Stimulated activated CD8-positive, alpha-beta memory T cell treated with anti-CD3 and anti-CD28 coated beads, Interleukin-4, amount 100 ng/mL, for 48 hours (primary cell): ENCODE measurements at regions not wholly inside any gene's neighbourhood (a gene's known extent, or its start where the extent isn't known, plus 50 kb on each side); places are given as distances from the start of the nearest gene placed in this dataset.
"Not testable (repeated sequence)": the region's sequence is repeated elsewhere in the genome, so short reads cannot be mapped to it uniquely, and the experiment has no call there.

Source experiments
- DNase-seq: peaks from one replicate; pipeline ENCODE4 v3.0.0-alpha.2; 2020

DNA sequence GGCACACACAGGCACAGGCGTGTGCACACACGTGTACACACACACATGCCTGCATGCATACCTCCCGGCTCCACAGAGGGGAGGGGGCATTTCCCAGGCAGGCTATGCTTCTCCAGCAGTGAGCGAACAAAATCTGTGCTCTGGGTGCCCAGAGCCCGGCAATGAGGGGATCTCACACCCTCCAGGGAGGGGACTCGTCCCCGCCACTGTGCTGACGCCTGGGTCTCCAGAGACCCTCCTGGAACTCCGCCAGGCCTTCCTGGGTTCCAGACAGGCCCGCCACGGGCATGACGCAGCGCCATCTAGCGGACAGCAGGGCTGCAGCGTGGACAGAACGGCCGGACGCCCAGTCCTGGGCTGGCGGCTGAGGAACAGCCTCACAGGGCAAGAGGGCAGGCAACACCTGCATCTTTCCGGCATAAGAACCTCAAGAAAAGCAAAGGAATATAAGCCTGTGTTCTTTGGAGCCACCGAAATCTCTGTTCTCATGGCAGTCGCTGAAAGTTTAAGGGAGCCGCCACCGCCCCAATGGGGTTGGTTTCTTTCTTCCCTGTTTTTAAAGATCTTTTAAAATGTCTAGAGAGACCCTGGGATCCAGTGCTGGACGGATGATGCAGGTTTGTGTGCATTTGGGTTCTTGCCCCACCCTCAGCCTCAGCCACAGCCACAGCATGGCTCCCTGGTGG, 135.6 kb upstream of the PPP1R26 start:
- DNase-seq = peak; percentile 81

DNA sequence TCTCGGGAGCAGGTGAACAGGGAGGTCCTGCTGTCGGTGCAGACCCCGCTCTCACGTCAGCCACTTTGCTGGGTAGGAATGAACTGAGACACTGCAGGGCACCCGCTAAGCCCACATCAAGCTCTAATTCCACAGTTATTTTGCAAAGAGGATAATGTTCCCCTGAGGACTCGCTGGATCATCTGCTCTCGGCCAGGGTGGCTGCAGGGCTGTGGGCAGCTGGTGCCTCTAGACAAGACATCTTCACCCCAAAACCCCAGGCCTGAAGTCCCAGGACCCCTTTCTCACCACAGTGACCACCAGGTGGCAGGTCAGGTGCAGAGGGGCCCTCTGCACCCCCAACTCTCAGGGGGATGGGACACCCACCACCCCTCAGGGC, 135.1 kb upstream of the PPP1R26 start:
- DNase-seq = no peak

DNA sequence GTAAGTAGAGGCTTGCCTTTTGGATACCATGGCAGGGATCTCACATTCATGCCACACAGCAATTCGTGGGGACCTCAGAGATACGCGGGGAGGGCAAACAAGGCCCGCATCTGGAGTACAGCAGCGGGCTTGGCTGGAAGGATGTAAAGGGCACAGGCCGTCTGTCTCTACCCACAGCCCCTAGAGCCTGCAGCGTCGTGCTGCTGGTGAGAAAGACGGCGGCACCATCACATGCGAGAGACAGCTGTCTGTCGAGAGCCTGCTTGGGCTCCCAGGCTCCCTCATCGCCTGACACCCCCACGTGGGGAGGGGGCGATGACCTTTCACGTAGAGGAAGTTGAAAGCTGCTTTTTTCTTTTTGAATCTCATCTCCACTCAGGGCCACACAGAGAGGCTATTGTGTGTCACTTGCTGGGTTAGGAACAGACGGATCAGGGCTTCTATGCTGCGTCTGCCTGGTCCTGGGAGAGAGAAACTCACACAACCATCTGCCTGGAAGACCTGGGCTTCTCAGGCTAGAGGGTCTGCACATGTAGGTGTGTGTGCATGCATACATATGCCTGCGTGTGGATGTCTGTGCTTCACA, 134.6 kb upstream of the PPP1R26 start:
- no peak for DNase-seq

DNA sequence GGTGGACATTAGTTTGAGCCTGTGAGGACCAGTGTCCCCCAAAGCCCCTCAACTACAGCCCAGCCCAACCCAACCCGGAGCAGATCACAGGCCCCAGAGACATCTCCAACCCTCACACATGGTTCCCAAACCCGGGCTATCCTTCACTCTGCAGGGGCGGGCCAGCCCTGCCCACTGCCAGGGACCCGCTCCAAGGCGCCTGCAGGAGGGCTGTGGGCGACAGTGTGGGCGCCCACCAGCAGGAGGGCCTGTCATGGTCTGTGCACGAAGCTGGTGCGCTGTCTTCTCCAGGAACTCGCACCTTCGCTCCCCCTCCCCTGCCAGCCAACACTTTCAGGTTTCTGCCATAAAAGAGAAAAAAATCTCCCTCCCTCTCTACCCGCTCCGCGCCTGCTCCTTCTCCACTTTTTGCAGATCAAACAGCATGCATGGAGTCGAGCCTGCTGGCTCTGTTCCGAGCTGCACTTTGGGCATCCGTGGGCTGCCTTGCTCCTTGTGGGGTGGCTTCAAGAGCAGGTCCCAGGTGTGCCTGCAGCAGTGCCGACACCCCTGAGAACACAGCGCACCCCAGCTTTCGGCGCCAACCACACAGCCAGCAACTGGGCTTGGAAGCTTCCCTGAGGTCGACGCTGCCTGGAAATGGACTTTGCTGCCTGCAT, 133.7 kb upstream of the PPP1R26 start:
- DNase-seq = no peak

DNA sequence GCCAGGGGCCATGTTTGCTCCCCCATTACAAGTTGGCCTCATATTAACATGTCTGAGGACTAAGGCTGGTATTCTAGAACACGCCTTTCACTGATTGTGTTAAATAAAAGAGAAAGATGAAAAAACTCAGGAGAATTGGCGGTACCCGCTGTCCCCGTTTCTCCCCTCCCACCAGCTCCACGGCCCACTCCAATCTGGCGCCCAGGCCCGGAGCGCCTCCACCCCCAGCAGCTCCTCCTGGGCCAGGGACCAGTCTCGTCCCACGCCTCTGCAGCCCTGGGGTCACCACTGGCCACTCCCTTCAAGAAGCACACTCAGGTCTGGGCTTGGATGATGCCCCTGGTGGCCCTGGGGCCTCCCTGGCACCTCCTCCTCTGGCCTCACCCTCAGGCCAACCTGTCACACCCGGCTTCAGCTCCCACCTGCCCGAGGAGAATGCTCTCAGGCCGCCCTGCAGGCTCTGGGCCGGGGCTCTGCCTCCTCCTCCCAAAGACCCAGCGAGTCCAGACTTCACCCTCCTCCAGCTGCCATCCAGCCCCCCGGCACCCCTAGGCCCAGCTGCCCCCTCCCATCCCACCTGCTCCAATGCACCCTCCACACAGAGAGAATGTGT, 133.0 kb upstream of the PPP1R26 start:
- DNase-seq = no peak

DNA sequence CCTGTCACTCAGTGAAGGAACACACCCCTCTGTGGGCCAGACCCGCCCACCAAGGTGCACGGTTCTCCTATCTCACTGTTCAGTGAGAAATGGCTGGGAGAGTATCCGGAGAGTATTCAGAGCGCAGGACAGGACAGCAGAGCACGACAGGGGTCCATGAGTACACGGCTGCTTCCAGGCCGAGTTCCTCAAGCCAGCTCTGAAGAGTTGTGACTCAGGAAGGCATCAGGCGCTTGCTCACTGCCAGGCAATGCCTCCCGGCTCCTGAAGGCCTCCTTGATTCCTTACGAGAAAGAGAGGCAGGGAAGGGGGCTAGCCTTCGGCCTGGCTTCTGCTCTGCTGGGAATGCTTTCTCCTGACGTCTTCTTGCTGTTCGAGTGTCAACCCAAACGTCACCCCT, 132.1 kb upstream of the PPP1R26 start:
- no peak for DNase-seq

DNA sequence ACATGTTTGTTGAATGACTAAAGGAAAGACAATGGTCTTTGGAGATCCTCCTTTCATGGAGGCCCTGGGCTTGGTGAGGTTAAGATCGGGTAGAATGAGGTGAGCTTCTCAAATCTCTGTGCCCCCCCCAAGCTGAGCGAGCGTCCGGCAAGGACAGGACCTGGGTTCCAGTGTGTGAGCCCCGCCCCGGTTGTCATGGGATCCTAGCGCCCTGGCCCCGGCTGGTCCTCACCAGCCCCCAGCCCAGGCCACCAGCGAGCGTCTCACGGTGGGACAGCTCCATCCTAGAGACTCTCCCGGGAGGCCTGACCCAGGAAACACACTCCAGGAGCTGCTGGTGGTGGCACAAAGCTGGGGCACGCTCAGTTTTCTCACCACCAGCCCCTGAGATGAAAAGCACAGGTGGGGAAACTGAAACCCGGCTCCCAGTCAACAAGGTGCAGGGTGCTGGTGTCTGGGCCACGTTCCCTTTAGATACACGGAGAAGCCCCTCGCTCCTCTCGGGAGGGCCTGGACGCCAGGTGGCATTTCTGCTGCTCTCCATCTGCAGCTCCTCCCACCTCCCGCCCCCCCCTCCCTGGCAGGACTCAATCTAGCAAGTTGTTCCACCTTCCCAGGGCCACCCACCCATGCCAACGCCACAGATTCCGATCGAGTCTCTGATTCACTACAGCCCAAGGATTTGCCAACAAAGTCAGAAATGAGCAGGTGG, 131.3 kb upstream of the PPP1R26 start:
- DNase-seq = no peak

DNA sequence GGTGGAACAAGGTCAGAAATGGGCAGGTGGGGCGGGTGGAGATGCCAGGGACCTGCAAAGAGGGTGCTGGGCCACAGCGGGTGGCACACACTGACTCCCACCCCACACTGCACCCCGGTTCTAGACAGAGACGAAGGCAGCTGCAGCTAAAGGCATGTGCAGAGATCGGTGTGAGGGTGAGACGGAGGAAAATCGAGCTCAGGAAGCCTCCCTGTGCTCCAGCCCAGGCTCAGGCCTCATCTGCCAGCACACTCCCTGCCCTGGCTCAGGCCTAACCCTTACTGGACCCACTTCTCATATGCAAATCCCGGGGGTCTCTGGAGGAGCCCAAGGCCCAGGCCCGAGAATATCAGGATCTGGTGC, 130.8 kb upstream of the PPP1R26 start:
- DNase-seq = no peak

DNA sequence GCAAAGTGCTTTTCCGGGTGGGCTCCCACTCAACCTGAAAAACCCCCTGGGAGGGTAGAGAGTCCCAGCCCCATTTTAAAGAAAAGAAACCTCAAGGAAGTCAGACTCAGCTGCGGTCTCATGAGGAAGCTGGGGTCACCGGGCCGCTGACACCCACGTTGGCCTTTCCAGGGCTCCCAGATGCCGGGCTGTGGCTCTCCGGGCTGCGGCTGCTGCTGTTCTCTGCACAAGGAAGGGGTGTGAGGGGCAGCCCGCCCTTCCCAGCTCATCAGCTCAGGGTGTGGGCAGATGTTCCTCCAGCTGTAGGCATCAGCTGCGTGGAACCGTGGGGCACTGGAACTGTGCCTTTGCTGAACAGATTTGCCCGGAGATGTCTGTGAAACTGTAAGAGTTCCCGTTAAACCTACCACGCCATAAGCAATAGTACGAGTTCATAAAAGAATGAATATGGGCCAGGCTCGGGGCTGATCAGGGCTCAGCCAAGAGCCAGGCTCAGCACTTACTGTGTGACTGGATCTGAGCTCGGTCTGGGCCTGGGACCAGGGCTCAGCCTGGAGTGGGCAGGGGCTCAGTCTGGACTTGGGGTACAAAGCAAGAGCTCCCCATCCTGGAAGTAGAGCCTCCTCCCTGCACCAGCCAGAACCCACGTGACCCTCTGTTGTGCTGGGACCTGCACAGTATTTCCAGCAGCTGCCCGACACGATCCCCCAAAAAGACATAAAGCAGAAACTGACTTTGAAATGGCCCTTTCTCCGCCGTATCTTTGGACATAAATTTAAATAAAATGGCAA, 130.2 kb upstream of the PPP1R26 start:
- DNase-seq = no peak

DNA sequence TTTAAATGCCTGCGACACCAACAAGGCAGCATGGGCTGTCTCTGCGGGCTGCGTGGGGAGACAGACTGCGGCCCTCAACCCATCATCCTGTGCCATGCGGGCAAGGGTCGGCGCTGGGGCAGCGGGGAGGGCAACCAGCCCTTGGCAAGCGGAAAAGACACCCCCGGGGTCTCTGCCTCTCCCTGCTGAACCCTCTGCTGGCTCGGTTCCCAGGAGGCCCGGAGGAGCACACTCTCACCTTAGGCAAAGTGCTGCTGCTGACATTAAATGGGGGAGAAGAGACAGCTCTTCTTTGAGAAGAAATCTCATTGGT, 129.6 kb upstream of the PPP1R26 start:
- no peak for DNase-seq

DNA sequence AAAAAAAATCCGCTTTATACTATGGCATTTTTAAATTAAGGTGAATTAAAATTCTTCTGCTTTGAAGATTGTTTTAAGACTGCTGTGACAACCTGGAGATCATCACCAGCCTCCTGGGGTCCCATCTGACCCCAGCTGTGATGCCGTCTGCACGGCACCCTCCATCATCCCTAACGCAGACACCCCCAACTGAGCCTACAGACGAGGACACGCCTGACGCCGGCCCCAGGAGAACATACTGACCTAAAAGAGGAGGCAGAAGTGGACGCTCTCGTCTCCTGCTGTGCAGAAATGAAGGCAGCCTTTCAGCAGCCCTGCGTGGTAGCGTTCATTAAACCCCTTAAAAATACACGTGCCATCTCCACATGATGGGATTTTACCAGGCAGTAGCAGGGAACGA, 125.6 kb upstream of the PPP1R26 start:
- no peak for DNase-seq

DNA sequence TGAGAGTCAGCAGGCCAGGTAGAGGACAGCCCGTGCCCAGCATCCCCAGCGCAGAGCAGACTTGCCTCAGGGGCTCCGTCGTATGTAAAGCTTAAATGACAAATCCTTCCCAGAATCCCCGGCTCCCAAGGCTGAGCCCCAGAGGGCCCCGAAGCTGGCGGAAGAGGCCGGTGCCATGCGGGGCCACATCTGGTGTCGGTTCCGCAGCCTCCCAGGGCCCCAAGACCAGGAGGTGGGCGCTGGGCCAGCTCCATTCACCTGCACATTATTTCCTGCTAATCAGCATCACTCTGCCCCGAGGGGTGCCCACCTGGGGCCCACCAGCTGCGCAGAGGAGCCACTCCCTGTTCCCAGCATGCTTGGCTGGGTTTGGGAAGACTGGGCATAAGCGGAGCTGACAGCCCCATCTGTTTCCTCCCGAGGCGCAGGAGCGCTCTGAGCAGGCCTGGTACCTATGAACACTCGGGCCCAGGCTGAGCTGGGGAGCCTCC, 124.0 kb upstream of the PPP1R26 start:
- DNase-seq = no peak

DNA sequence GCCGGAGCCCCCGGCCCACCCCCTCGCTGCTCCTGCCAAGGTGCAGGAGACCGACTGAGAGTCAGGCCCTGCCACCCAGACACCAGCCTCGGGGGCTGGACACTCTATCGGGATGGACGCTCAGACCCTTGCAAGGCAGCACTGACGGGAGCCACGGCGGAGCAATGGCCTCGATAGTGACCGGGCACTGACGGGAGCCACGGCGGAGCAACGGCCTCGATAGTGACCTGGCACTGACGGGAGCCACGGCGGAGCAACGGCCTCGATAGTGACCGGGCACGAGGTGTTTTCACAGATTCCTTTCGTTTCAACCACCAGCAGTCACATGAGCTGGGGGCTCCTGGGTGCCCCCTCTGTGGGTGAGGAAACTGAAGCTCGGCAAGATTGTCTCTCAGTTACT, 123.6 kb upstream of the PPP1R26 start:
- no peak for DNase-seq

DNA sequence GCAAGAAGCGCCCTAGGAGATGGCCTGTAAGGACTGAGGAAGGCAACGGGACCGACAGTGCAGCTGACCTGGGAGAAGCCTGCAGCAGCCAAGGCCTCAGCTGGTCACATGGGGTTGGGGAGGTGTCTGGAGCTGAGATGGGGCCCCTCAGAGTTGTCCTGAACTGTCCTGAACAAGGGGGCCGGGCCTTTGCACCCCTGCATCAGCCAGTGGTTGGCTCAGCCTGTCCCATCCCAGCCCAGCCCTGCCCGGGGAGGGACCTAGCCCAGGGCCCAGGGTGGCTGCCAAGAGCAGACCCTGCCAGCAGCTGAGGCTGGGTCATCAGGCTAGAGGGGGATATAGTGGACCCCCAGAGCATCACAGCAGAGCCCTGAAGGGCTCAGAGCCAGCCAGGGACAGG, 122.8 kb upstream of the PPP1R26 start:
- no peak for DNase-seq

DNA sequence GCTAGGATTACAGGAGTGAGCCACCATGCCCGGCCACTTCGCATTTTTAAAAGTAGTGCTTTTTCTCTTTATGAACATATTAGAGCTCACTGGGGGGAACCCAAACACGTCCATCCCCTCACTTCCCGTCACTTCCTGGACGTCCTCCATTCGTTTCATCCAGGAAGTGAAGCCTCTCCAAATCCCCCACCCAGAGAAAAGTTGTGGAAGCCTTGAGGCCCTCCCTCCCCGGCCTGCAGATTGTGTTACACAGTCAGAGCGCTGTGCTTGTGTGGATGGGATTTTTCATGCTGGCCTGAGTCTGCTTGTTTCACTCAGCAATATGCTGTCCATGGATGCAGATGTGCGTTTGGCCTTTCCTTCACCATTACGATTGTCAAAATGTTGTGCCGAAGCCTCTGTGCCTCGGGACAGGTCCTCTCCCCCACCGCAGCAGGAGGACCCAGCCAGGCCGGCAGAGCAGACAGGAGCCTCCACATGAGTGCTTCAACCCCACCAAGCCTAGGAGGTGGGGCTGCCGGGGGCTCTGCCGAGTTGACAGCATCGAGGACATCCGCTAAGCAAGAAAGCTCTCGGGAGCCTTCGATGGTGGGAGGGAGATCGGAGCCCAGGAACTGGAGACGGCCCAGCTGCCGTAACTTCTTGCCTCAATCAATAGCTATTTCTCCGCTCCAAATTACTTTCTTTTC, 121.6 kb upstream of the PPP1R26 start:
- no peak for DNase-seq

DNA sequence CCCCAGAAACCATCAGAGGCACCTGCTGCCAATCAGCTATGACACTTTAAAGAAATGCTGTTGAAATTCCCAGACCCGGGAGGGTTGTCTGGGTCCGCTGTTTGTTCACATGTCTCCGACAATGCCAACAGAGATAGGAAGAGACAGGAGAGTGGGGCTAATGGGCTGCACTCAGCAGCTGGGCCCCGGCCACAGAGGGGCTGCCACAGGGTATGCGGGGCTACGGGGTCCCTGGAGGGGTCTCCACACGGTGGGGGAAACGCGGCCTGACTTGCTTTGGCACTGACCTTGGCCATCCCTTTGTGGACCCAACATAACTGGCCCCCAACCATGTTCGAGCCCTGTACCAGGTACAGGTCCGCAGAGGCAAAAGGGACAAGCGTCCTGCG, 121.0 kb upstream of the PPP1R26 start:
- DNase-seq = no peak

DNA sequence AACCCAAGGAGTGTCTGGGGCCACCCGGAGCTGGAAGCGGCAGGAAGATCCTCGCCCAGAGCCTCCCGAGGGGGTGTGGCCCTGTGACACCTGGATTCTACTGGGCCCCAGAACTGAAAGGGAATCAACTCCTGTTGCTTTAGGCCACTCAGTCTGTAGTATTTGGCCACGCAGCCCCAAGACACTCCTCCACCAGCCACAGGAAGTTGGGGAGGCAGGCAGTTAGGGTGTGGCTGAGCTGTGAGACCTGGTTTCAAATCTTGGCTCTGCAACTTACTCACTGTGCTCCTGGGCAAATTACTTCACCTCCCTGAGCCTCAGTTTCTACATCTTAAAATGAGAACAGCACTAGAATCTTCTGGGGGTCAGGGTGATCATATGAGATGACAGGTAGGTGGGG, 119.8 kb upstream of the PPP1R26 start:
- no peak for DNase-seq

DNA sequence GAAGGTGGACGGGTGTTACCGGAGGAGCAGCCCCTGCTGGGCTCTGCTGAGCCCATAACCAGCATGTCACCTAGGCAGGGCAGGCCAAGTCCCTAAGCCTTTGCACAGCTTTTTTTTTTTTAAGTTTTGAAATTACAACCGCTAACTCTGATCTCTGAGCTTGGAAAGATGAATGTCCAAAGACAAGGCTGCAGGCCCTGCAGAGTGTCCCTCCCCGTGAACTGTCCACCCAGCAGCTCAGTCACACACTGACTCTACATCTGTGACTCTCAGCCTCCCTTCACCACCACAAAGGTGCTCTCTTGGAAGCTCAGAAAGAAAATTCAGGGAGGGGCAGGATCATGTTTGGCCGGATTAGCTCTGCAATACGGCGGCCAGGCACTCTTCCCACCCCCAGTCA, 119.0 kb upstream of the PPP1R26 start:
- no peak for DNase-seq

DNA sequence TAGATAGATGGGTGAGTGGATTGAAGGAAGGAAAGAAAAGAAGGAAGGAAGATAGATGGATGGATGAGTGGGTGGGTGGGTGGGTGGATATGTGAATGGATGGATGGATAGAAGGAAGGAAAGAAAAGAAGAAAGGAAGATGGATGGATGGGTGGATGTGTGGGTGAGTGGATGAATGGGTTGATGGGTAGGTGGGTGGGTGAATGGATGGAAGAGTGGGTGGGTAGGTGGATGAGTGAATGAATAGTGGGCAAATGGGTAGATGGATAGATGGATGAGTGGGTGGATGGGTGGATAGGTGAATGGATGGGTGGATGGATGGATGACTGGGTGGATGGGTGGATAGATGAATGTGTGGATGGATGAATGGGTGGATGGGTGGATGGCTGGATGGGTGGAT, 117.9 kb upstream of the PPP1R26 start:
- DNase-seq = not testable (repeated sequence)

DNA sequence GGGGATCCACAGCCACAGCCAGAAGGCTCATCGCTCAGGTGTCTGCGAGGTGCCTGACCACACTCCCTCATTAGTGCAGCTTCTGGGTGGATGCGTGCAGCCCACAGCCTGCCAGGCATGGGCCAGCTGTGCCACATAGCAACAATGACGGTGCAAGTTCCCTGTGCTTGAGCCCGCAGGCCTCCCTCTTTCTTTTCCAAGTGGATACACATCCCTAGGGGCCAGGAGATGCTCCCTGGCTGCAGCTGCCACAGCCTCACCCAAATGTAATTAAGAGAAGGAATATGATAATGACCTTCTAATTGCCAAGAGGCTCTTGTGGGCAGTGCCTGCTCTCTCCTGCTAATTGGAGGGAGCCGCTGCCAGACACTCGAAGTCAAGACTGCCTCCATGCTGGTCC, 116.0 kb upstream of the PPP1R26 start:
- no peak for DNase-seq

DNA sequence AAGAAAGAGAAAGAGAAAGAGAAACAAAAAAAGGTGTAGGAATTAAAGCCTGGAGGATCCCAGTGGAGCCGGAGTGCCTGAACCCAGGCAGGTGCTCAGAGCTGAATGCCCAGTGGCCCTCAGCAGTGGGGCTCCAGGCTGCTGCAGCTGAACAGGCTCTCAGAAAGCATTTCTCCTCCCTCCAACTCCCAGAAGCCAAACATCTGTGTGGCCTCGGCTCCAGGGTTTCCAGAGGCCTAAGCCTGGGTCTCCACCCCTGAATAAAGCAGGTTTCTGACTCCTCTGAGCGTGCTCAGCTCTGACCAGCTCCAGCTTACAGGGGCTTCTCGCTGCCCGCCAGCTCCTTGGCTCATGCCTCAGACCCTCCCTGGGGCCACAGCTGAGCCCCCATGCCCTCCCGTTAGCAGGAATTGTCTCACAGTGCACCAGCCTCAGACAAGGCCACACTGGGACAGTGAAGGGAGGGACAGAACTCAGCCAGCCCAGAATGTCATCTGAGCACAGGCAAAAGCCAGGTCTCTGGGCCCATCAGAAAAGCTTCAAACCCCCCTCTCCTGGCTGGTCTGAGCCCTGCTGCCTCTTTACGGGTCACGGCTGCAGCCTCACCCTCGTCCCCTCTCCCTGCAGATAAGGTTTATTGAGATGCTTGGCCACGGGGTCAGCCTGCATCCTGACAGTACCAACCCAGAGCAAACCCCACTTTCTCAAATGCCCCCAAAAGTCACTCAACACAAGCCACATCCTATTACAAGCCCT, 114.4 kb upstream of the PPP1R26 start:
- no peak for DNase-seq

DNA sequence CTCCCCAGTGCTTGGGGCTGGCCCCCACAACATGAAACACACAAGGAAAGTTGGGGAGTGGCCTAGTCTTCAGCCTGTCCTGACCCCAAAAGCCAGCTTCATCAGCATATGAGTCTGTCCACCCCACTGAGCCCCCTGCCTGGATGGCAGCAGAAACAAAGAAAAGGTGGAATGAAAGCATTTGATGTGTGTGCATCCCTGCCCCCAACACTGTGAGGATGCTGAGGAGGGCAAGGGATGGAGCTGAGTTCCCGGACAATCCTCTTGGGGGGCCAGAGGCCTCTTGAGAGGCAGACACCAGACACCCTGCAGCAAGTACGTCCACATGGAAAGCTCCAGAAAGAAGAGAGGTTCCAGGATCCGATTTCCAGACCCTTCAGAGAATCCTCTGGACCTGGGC, 113.5 kb upstream of the PPP1R26 start:
- no peak for DNase-seq
